SK-N-MC (cell line): ENCODE measurements at regions not wholly inside any gene's neighbourhood (a gene's known extent, or its start where the extent isn't known, plus 50 kb on each side); places are given as distances from the start of the nearest gene placed in this dataset.

Source experiments
- DNase-seq: peaks from one replicate; pipeline ENCODE4 v3.0.0-alpha.2; 2011; ENCODE audit warnings: low read depth, low spot score
- H3K27ac ChIP-seq: fragments of 200-600 bp; sonication (generic); 2 replicates; pipeline ENCODE4 v1.5.1; 2016; ENCODE audit warnings: mixed run types
- H3K36me3 ChIP-seq: fragments of 200-600 bp; sonication (generic); 2 replicates; pipeline ENCODE4 v1.6.1; 2017; ENCODE audit warnings: antibody characterized with exemption, low read length, mixed read lengths; ENCODE audit not compliant: insufficient read depth
- H3K4me3 ChIP-seq: fragments of 200-600 bp; sonication (generic); 2 replicates; pipeline ENCODE4 v1.5.1; 2016
- H3K9ac ChIP-seq: fragments of 200-600 bp; sonication (generic); 2 replicates; pipeline ENCODE4 v1.8.0; 2017; ENCODE audit warnings: mixed run types, mixed read lengths; ENCODE audit not compliant: insufficient read length
- H3K9me3 ChIP-seq: fragments of 200-600 bp; sonication (generic); 2 replicates; pipeline ENCODE4 v1.6.1; 2017; ENCODE audit warnings: low read depth, mild to moderate bottlenecking, antibody characterized with exemption, low read length, moderate library complexity, mixed read lengths
- EZH2 ChIP-seq: fragments of 200-600 bp; sonication (generic); IDR thresholded peaks from one replicate; pipeline ENCODE4 v1.6.1; 2017; ENCODE audit warnings: antibody characterized with exemption
- FOXP2 ChIP-seq: optimal IDR thresholded peaks from 2 replicates; pipeline ENCODE3; 2011; ENCODE audit warnings: mild to moderate bottlenecking, moderate library complexity; ENCODE audit not compliant: insufficient read depth; ENCODE audit errors: extremely low read length, control extremely low read depth
- POLR2AphosphoS5 ChIP-seq: IDR thresholded peaks from 2 replicates; pipeline ENCODE4 v1.6.1; 2012; ENCODE audit warnings: mild to moderate bottlenecking, low read depth, low read length, borderline replicate concordance

DNA sequence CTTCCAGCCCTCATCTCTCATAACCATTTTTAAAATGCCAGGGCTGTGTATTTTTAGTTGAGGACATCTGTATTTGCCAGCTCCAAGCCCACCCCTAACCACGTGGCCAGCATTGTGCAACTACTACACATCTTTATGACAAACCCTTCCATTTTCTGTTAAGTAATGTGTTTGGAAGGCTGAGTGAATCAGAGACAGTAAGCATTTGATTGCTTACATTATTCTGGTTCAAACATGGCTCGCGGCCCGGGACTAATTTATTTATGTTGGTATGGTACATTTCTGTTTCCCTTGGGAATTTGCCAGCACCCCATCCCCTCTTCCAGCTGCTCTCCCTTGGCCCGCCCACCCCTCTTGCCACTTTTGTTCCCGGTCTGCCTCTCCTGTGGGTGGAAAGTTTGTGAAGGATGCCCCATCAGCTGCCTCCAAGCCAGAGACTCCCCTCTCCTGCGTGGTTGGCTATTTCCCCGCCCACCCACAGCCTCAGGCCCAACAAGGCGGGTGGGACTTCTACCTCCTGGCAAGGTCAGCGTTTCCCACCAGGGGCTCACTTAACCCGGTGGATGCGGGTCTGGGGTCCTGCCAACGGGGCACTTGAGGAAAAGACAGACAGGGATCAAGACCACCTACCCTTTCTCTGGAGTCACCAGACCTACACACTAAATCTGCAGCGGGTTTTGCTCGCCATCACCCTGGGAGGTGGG lies 162.2 kb downstream of the HSD17B3 start:
- Histone ChIP-seq H3K36me3 (no peaks in the 10 kb centered on the region), H3K9me3 (no peaks in the 10 kb centered on the region), H3K4me3 (no peak overlapping the region), H3K27ac (no peak overlapping the region), H3K9ac (no peak overlapping the region)
- TF ChIP-seq EZH2, result no peak
- no peak for TF ChIP-seq POLR2AphosphoS5
- TF ChIP-seq FOXP2, result no peak
- no peak for DNase-seq

DNA sequence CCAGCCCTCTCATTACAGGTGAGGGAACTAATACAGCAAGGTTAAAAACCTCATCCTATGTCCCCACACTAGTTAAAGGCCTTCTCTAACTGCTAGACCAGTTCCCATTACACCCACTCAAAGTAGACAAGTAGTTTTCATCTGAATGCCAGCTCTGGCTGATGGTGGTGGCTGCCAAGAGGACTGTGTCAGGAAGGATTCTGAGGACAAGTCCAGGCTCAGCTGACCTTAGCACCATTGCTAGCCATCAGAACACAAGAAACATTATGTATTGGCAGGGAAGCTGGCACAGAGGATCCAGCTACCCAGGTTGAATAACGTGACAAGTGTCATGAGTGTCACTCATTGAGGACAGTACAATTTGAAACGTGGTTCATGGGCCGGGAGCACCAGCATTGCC lies 163.4 kb downstream of the HSD17B3 start:
- Histone ChIP-seq H3K9ac (no peak overlapping the region), H3K27ac (no peak overlapping the region), H3K9me3 (no peaks in the 10 kb centered on the region), H3K36me3 (no peaks in the 10 kb centered on the region), H3K4me3 (no peak overlapping the region)
- DNase-seq, result no peak
- TF ChIP-seq POLR2AphosphoS5 (no peak), EZH2 (no peak), FOXP2 (no peak)

DNA sequence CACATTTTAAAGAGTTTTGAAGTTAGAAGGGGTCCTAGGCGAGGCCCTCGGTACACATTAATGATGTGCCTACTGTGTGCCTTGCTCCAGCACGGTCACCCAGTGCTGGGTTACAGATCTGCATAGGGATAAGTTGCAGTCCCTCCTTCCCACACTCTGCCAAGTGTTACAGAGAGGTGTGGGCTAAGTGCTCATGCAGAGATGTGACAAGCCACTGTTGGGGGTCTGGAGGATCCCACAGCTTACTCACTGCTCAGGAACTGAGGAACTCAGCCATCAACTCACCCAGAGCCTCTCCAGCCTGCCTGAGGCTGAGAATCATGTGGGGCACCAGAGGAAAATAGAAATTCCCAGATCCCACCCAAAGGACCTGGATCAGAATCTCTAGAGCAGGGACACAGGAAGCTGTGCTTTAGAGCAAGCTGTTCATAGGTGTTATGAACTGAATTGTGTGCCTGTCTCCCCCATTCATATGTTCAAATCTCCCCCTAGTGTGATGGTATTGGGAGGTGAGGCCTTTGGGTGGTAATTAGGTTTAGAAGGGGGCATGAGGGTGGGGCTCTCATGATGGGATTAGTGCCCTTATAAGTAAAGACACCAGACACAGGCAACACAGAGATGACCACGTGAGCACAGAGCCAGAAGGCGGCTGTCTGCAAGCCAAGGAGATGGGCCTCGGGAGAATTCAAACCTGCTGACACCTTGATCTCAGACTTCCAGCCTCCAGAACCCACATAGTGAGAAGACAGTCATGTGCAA lies 164.1 kb downstream of the HSD17B3 start:
- TF ChIP-seq EZH2 (no peak), POLR2AphosphoS5 (no peak), FOXP2 (no peak)
- Histone ChIP-seq H3K9ac (no peak overlapping the region), H3K36me3 (no peaks in the 10 kb centered on the region), H3K9me3 (no peaks in the 10 kb centered on the region), H3K4me3 (0 out of 2 replicates have a peak overlapping the region, but pooled peaks have one; percentile 17), H3K27ac (no peak overlapping the region)
- no peak for DNase-seq

DNA sequence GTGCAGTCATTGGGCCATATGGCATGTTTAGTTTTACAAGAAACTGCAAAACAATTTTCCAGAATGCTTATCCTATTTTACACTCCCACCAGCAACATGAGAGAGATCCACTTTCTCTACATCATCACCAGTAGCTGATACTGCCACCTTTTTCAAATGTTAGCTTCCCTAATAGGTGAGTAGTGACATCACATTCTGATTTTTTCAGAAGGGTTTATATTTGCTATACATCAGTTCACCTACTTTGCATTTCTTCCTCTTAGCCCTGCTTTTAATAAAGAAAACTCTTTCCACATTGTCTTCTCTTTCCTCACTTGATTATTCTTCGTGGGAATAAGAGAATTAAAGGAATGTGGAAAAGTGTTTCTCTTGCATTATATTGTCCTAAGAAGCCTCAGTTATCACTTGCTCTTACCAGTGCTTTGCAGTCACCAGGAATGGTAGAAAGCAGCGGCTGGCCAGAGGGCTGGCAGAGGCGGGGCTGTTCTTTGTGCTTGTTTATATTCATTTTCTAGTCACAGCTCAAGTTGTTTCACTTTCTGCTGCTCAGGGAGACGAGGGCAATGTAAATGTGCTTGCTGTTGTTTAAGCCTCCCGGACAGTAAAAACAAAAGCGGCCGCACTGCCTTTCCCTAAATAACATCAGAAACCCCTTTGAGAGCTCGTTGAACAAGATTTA lies 164.8 kb downstream of the HSD17B3 start:
- no peak for DNase-seq
- TF ChIP-seq EZH2 (no peak), FOXP2 (no peak), POLR2AphosphoS5 (no peak)
- H3K9me3 ChIP-seq, result no peaks in the 10 kb centered on the region
- H3K9ac ChIP-seq, result no peak overlapping the region
- no peaks in the 10 kb centered on the region for H3K36me3 ChIP-seq
- 0 out of 2 replicates have a peak overlapping the region, but pooled peaks have one; percentile 17 for H3K4me3 ChIP-seq
- no peak overlapping the region for H3K27ac ChIP-seq

DNA sequence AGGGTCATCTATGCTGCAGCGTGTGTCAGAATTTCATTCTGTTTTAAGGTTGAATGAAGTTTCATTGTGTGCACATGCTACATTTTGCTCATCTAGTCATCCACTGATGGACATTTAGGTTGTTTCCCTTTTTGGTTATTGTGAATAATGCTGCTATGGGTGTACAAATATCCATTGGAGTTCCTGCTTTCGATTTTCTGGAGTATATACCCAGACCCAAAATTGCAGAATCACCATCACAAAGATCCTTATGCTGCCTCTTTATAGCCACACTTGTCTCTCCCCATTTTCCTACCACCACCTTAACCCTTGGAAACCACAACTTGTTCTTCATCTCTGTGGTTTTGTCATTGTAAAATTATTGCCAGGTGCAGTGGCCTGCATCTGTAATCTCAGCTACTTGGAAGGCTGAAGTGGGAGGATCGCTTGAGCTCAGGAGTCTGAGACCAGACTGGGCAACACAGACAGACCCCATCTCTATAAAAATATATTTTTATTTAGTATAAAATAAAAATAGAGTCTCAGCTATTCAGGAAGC lies 166.2 kb downstream of the HSD17B3 start:
- H3K27ac ChIP-seq, result no peak overlapping the region
- TF ChIP-seq POLR2AphosphoS5, result no peak
- TF ChIP-seq FOXP2, result no peak
- H3K4me3 ChIP-seq, result no peak overlapping the region
- no peaks in the 10 kb centered on the region for H3K9me3 ChIP-seq
- H3K9ac ChIP-seq, result no peak overlapping the region
- H3K36me3 ChIP-seq, result no peaks in the 10 kb centered on the region
- DNase-seq, result no peak

DNA sequence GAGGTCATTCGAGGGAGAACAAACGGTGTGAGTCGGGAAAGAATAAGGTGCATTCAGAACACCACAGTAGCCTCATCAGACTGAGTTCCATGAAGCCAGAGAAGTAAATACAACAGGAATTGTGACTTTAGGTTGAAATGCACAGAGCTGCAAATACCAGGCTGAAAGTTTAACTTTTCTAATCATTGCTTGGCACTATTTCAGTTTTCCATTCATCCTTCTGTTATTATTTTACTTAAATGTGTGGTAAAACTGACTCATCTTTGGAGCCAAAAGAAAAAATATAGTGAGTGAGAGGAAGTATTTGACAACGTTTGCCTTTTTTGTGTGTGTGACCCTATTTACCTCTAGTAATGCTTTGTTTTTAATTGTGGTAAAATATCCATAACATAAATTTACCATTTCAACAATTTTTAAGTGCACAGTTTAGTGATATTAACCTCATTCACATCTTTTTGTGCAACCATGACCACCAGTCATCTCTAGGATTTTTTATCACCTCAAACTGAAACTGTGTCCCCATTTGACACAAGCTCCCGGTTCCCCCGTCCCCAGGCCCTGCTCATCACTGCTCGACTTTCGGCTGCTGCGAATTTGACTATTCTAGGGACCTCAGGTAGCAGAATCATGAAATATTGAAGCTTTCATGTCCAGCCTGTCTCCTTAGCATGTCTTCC lies 166.8 kb downstream of the HSD17B3 start:
- no peaks in the 10 kb centered on the region for H3K9me3 ChIP-seq
- no peak for TF ChIP-seq POLR2AphosphoS5
- DNase-seq, result no peak
- no peak overlapping the region for H3K27ac ChIP-seq
- no peak overlapping the region for H3K4me3 ChIP-seq
- no peak overlapping the region for H3K9ac ChIP-seq
- no peaks in the 10 kb centered on the region for H3K36me3 ChIP-seq

DNA sequence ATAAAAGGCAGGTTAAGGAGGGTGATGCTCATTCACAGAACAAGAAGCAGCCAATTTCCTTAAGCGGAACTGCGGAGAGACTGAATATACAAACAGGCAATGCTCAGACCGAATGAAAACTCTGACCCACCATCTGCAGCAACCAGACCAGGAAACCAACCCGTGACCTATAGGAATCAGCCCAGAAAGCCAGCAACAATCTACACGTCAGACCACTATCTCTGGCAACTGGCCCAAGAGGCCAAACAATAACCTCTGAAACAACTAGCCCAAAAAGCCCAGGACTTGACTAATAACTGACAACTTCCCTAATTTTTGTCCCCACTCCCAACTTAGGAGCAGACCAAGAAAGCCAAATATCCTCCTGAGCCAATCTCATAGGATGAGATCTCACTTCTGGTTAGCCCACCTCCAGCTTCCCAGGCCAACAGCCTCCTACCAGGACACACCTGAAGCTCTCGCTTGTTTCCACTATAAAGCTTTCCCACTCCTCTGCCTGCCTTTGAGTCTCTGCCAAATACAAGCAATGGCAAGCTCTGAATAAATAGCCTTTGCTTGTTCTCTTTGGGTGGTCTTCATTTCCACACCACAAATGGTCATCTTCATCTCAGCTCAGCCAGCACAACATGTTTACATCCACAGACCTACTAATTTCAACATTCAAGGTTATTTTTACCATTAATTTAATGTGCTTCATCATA lies 168.5 kb downstream of the HSD17B3 start:
- Histone ChIP-seq H3K9ac (no peak overlapping the region), H3K27ac (no peak overlapping the region), H3K36me3 (no peaks in the 10 kb centered on the region), H3K9me3 (no peaks in the 10 kb centered on the region), H3K4me3 (no peak overlapping the region)
- DNase-seq, result no peak
- no peak for TF ChIP-seq FOXP2
- no peak for TF ChIP-seq POLR2AphosphoS5
- no peak for TF ChIP-seq EZH2

DNA sequence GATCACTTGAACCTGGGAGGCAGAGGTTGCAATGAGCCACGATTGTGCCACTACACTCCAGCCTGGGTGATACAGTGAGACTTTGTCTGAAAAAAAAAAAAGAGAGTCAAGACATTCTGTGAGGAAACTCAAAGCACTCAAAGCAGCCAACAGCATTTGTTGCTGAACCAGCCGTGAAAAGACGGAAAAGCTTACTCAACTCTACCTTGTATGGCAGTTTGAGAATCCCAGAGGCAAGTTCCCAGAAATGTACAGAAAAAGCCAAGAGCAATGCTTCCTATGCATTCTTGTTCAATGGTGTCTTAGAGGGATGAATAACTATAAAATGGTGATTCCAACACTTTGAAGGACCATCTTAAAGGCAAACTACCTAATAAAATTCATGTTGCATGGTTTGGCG lies 170.2 kb downstream of the HSD17B3 start:
- no peak overlapping the region for H3K4me3 ChIP-seq
- no peak for TF ChIP-seq FOXP2
- TF ChIP-seq EZH2, result no peak
- no peak for TF ChIP-seq POLR2AphosphoS5
- no peak for DNase-seq
- no peak overlapping the region for H3K27ac ChIP-seq
- no peaks in the 10 kb centered on the region for H3K9me3 ChIP-seq
- no peak overlapping the region for H3K9ac ChIP-seq
- H3K36me3 ChIP-seq, result no peaks in the 10 kb centered on the region
